GM12878 (cell line): ENCODE measurements at regions not wholly inside any gene's neighbourhood (a gene's known extent, or its start where the extent isn't known, plus 50 kb on each side); places are given as distances from the start of the nearest gene placed in this dataset.

Experiments used
- CTCF ChIP-seq, 3 experiments: IDR thresholded peaks in 2 of 3; conservative IDR thresholded peaks in 1 of 3; 2 replicates each; pipeline ENCODE4 v1.5.1; 2011; ENCODE audit warnings: low read depth in 3 of 3, low read length in 3 of 3, mild to moderate bottlenecking in 3 of 3, control low read depth in 2 of 3, moderate library complexity in 2 of 3, inconsistent platforms in 1 of 3, mixed read lengths in 1 of 3; ENCODE audit not compliant: control insufficient read depth in 2 of 3, insufficient read depth in 1 of 3; ENCODE audit errors: extremely low read depth in 1 of 3
- ESRRA ChIP-seq: IDR thresholded peaks from 2 replicates; pipeline ENCODE4 v1.6.1; 2012; ENCODE audit warnings: mild to moderate bottlenecking, low read length, improper control_type of control experiment
- MAX ChIP-seq: IDR thresholded peaks from 2 replicates; pipeline ENCODE4 v1.6.1; 2012; ENCODE audit warnings: low read depth, low read length, improper control_type of control experiment
- RCOR1 ChIP-seq: conservative IDR thresholded peaks from 2 replicates; pipeline ENCODE4 v1.6.1; 2012; ENCODE audit warnings: low read depth, low read length, improper control_type of control experiment
- REST ChIP-seq: IDR thresholded peaks from 2 replicates; pipeline ENCODE4 v1.6.1; 2012; ENCODE audit warnings: mild to moderate bottlenecking, low read depth, low read length
- SKIL ChIP-seq: fragments of 450-650 bp; IDR thresholded peaks from 2 replicates; pipeline ENCODE4 v1.6.1; 2017; ENCODE audit warnings: mild to moderate bottlenecking, low read depth, inconsistent platforms; ENCODE audit not compliant: poor library complexity, severe bottlenecking
- SP1 ChIP-seq: IDR thresholded peaks from one replicate; pipeline ENCODE4 v1.6.1; 2011; ENCODE audit warnings: low read depth, low read length
- TAF1 ChIP-seq: IDR thresholded peaks from 2 replicates; pipeline ENCODE4 v1.6.1; 2011; ENCODE audit warnings: mild to moderate bottlenecking, low read depth, low read length, borderline replicate concordance
- YY1 ChIP-seq: IDR thresholded peaks from 2 replicates; pipeline ENCODE4 v1.6.1; 2011; ENCODE audit warnings: low read depth, mild to moderate bottlenecking, low read length
- ZBTB11 ChIP-seq: fragments of 450-650 bp; formaldehyde crosslinking; IDR thresholded peaks from 2 replicates; pipeline ENCODE4 v1.5.0; 2022; ENCODE audit warnings: mild to moderate bottlenecking, missing genetic modification characterization

- no peak for TF ChIP-seq ESRRA
- no peak for TF ChIP-seq RCOR1
- TF ChIP-seq SP1, result no peak
- TF ChIP-seq SKIL, result no peak
- no peak for TF ChIP-seq MAX
- no peak for TF ChIP-seq CTCF (IDR thresholded peaks at IDR 0.05 in 2 of 3, conservative IDR thresholded peaks at IDR 0.05 in 1 of 3; ENCODE audit: control insufficient read depth in 2 of 3, extremely low read depth in 1 of 3, insufficient read depth in 1 of 3, low read depth in 3 of 3, low read length in 3 of 3)
- TF ChIP-seq YY1, result no peak
- no peak for TF ChIP-seq TAF1
- no peak for TF ChIP-seq REST
- TF ChIP-seq ZBTB11 (CRISPR knock-in tag), result no peak
These were observed 376.4 kb downstream of the CNTN6 start for GRCh38 chr3:1469248-1469647.
